Neural progenitor cell (in vitro differentiated cells): ENCODE measurements at regions not wholly inside any gene's neighbourhood (a gene's known extent, or its start where the extent isn't known, plus 50 kb on each side); places are given as distances from the start of the nearest gene placed in this dataset.
A peak's percentile ranks its signal among the peaks of the same experiment; 100 is the strongest.

Experiments used
- DNase-seq: peaks from one replicate; pipeline ENCODE4 v3.0.0-alpha.2; 2016; ENCODE audit warnings: low spot score
- H2AFZ ChIP-seq: fragments of 200-600 bp; sonication (generic); replicated peaks from 2 replicates; pipeline ENCODE4 v1.6.1; 2016; ENCODE audit warnings: antibody characterized with exemption
- H3F3A ChIP-seq: fragments of 200-600 bp; sonication (generic); 2 replicates; pipeline ENCODE4 v1.6.1; 2016; ENCODE audit warnings: antibody characterized with exemption, low read depth
- H3K27ac ChIP-seq: fragments of 200-600 bp; sonication (generic); 2 replicates; pipeline ENCODE4 v1.5.1; 2016; ENCODE audit warnings: mild to moderate bottlenecking
- H3K27me3 ChIP-seq: fragments of 200-600 bp; sonication (generic); 2 replicates; pipeline ENCODE4 v1.6.1; 2016; ENCODE audit warnings: mild to moderate bottlenecking, moderate library complexity
- H3K36me3 ChIP-seq: fragments of 200-600 bp; sonication (generic); 2 replicates; pipeline ENCODE4 v1.5.1; 2016
- H3K4me1 ChIP-seq: fragments of 200-600 bp; sonication (generic); 2 replicates; pipeline ENCODE4 v1.6.1; 2016; ENCODE audit warnings: mixed run types
- H3K4me2 ChIP-seq: fragments of 200-600 bp; sonication (generic); 2 replicates; pipeline ENCODE4 v1.6.1; 2016
- H3K4me3 ChIP-seq: fragments of 200-600 bp; sonication (generic); 2 replicates; pipeline ENCODE4 v1.5.1; 2016
- H3K79me2 ChIP-seq: fragments of 200-600 bp; sonication (generic); 2 replicates; pipeline ENCODE4 v1.6.1; 2016; ENCODE audit warnings: low read depth
- H3K9ac ChIP-seq: fragments of 200-600 bp; sonication (generic); 2 replicates; pipeline ENCODE4 v1.6.1; 2016
- H3K9me3 ChIP-seq: fragments of 200-600 bp; sonication (generic); 2 replicates; pipeline ENCODE4 v1.5.1; 2016; ENCODE audit warnings: low read depth
- H4K20me1 ChIP-seq: fragments of 200-600 bp; sonication (generic); 2 replicates; pipeline ENCODE4 v1.6.1; 2016; ENCODE audit warnings: low read depth
- H3K27ac Mint-ChIP-seq: 3 replicates; pipeline ENCODE4 v1.8.0; 2021; ENCODE audit warnings: mixed read lengths
- H3K27me3 Mint-ChIP-seq: 2 replicates; pipeline ENCODE4 v1.8.0; 2022; ENCODE audit warnings: low read depth, mild to moderate bottlenecking, inconsistent platforms, moderate library complexity, mixed read lengths; ENCODE audit not compliant: insufficient read depth
- H3K36me3 Mint-ChIP-seq: 3 replicates; pipeline ENCODE4 v1.8.0; 2021; ENCODE audit warnings: mixed read lengths
- H3K4me1 Mint-ChIP-seq: 3 replicates; pipeline ENCODE4 v1.8.0; 2021; ENCODE audit warnings: mixed read lengths
- H3K4me3 Mint-ChIP-seq: 3 replicates; pipeline ENCODE4 v1.8.0; 2021; ENCODE audit warnings: mild to moderate bottlenecking, moderate library complexity, mixed read lengths
- H3K9me3 Mint-ChIP-seq: 3 replicates; pipeline ENCODE4 v1.8.0; 2020; ENCODE audit warnings: mixed read lengths
- EZH2 ChIP-seq: fragments of 200-600 bp; sonication (generic); IDR thresholded peaks from 2 replicates; pipeline ENCODE4 v1.6.1; 2017; ENCODE audit warnings: antibody characterized with exemption, mild to moderate bottlenecking, moderate library complexity
- EZH2phosphoT487 ChIP-seq: fragments of 200-600 bp; sonication (generic); IDR thresholded peaks from 2 replicates; pipeline ENCODE4 v1.6.1; 2017; ENCODE audit warnings: antibody characterized with exemption
- TF ChIP-seq, protein P1 (sequence below): fragments of 200-600 bp; sonication (generic); IDR thresholded peaks from 2 replicates; pipeline ENCODE4 v1.5.1; 2017; ENCODE audit warnings: antibody characterized with exemption, mild to moderate bottlenecking

- Histone ChIP-seq H2AFZ (no peak overlapping the region), H3K9ac (no peak overlapping the region), H4K20me1 (no peaks in the 10 kb centered on the region), H3K4me2 (no peak overlapping the region), H3K36me3 (no peaks in the 10 kb centered on the region), H3K79me2 (no peaks in the 10 kb centered on the region), H3K4me3 (no peak overlapping the region), H3K27me3 (no peaks in the 10 kb centered on the region), H3F3A (no peaks in the 10 kb centered on the region), H3K4me1 (peaks cover 4% of the 10 kb centered on the region), H3K9me3 (no peaks in the 10 kb centered on the region), H3K27ac (no peak overlapping the region)
- Mint-ChIP-seq H3K27ac (peak overlapping the region; percentile 68), H3K4me3 (no peak overlapping the region), H3K27me3 (peaks cover 21% of the 10 kb centered on the region), H3K36me3 (no peaks in the 10 kb centered on the region), H3K4me1 (peaks cover 25% of the 10 kb centered on the region), H3K9me3 (no peaks in the 10 kb centered on the region)
- TF ChIP-seq, protein P1, sequence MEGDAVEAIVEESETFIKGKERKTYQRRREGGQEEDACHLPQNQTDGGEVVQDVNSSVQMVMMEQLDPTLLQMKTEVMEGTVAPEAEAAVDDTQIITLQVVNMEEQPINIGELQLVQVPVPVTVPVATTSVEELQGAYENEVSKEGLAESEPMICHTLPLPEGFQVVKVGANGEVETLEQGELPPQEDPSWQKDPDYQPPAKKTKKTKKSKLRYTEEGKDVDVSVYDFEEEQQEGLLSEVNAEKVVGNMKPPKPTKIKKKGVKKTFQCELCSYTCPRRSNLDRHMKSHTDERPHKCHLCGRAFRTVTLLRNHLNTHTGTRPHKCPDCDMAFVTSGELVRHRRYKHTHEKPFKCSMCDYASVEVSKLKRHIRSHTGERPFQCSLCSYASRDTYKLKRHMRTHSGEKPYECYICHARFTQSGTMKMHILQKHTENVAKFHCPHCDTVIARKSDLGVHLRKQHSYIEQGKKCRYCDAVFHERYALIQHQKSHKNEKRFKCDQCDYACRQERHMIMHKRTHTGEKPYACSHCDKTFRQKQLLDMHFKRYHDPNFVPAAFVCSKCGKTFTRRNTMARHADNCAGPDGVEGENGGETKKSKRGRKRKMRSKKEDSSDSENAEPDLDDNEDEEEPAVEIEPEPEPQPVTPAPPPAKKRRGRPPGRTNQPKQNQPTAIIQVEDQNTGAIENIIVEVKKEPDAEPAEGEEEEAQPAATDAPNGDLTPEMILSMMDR, result no peak
- TF ChIP-seq EZH2 (no peak), EZH2phosphoT487 (no peak)
- DNase-seq, result no peak
Observed at GRCh38 chr6:43985329-43985728, 141.9 kb downstream of the MRPL14 start.

DNA sequence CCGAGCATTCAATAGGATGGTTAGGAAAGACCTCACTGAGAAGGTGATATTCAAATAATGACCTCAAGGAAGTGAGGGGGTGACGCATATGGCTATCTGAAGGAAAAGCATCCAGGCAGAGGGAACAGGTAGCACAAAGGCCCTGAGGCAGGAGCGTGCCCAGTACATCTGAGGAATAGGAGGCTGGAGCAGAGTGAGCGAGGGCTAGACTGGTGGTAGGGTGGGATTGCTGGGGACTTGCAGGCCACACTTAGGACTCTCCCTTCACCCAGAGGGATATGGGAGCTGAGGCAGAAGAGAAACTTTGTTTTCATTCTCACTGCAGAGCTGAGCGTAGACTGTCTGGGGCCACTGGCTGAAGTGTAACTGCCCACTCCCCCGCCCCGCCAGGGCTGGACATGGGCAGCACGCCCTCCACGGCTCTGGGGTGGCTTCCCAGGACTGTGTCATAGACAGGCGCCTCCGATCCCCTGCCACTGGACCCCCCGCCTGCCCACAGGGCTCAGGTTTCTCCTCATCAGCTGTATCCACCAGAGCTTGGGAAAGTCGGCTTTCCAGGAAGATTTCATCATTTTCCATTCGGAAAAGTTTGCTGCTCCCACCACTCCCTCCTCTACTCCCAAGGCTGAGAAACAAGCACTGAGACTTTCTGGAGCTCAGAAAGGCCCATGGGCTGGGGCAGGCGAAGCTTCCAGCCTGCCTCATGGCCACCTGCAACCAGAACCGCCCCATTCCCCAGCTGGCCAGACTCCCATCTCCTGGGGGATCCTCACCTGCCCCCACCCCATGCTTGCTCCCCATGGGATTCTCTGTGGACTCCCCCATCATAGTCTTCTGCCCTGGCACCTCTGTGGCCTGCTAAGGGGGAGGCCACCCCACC lies 142.6 kb downstream of the MRPL14 start:
- peaks cover 4% of the 10 kb centered on the region for H3K4me1 ChIP-seq

GRCh38 chr6:43983632-43984031 lies 143.6 kb downstream of the MRPL14 start:
- H3K36me3 Mint-ChIP-seq, result no peaks in the 10 kb centered on the region
- TF ChIP-seq EZH2 (no peak), EZH2phosphoT487 (no peak)
- TF ChIP-seq, protein P1, result no peak
- Histone ChIP-seq H3F3A (no peaks in the 10 kb centered on the region), H3K4me2 (no peak overlapping the region), H3K4me3 (no peak overlapping the region), H3K79me2 (no peaks in the 10 kb centered on the region), H3K4me1 (peaks cover 4% of the 10 kb centered on the region), H3K27me3 (no peaks in the 10 kb centered on the region), H3K27ac (no peak overlapping the region), H3K9me3 (no peaks in the 10 kb centered on the region), H2AFZ (no peak overlapping the region), H4K20me1 (no peaks in the 10 kb centered on the region), H3K9ac (no peak overlapping the region), H3K36me3 (no peaks in the 10 kb centered on the region)
- no peak overlapping the region for H3K27ac Mint-ChIP-seq
- H3K4me3 Mint-ChIP-seq, result no peak overlapping the region
- peaks cover 13% of the 10 kb centered on the region for H3K4me1 Mint-ChIP-seq
- DNase-seq, result no peak
- H3K27me3 Mint-ChIP-seq, result peaks cover 14% of the 10 kb centered on the region
- H3K9me3 Mint-ChIP-seq, result no peaks in the 10 kb centered on the region

More for the DNA sequence above, 142.6 kb downstream of the MRPL14 start:
- H2AFZ ChIP-seq, result no peak overlapping the region
- H3K9me3 ChIP-seq, result no peaks in the 10 kb centered on the region
- no peaks in the 10 kb centered on the region for H4K20me1 ChIP-seq
- H3K36me3 ChIP-seq, result no peaks in the 10 kb centered on the region
- no peak overlapping the region for H3K9ac ChIP-seq
- Mint-ChIP-seq H3K27me3 (peaks cover 23% of the 10 kb centered on the region), H3K27ac (peak overlapping the region; percentile 86), H3K9me3 (no peaks in the 10 kb centered on the region), H3K4me3 (peak overlapping the region; percentile 27), H3K4me1 (peaks cover 19% of the 10 kb centered on the region), H3K36me3 (no peaks in the 10 kb centered on the region)
- no peaks in the 10 kb centered on the region for H3F3A ChIP-seq
- no peak for DNase-seq
- no peak overlapping the region for H3K4me2 ChIP-seq
- TF ChIP-seq, protein P1, result no peak
- TF ChIP-seq EZH2phosphoT487, result no peak
- TF ChIP-seq EZH2, result no peak
- H3K27ac ChIP-seq, result no peak overlapping the region
- no peaks in the 10 kb centered on the region for H3K27me3 ChIP-seq
- no peaks in the 10 kb centered on the region for H3K79me2 ChIP-seq
- H3K4me3 ChIP-seq, result no peak overlapping the region
